Fibroblast of lung (primary cell): ENCODE measurements at regions not wholly inside any gene's neighbourhood (a gene's known extent, or its start where the extent isn't known, plus 50 kb on each side); places are given as distances from the start of the nearest gene placed in this dataset.
A peak's percentile ranks its signal among the peaks of the same experiment; 100 is the strongest.

Experiments
- DNase-seq, 2 donors: peaks; one replicate each; pipeline versions ENCODE4 v3.0.0 to v3.0.0-alpha.2; 2010; ENCODE audit warnings: low read depth in 2 of 2
- H2AFZ ChIP-seq: 2 replicates; pipeline ENCODE4 v1.5.1; 2012; ENCODE audit warnings: low read length, control low read depth, inconsistent platforms
- H3K27ac ChIP-seq: 2 replicates; pipeline ENCODE4 v1.5.1; 2011; ENCODE audit warnings: low read length, control low read depth; ENCODE audit not compliant: insufficient read depth
- H3K27me3 ChIP-seq: 2 replicates; pipeline ENCODE4 v1.5.1; 2011; ENCODE audit warnings: mild to moderate bottlenecking, low read length; ENCODE audit not compliant: control insufficient read depth, insufficient read depth
- H3K36me3 ChIP-seq: 2 replicates; pipeline ENCODE4 v1.5.1; 2011; ENCODE audit warnings: low read length; ENCODE audit not compliant: control insufficient read depth, insufficient read depth
- H3K4me1 ChIP-seq: 2 replicates; pipeline ENCODE4 v1.5.1; 2011; ENCODE audit warnings: low read length; ENCODE audit not compliant: control insufficient read depth, insufficient read depth; ENCODE audit errors: extremely low read depth
- H3K4me2 ChIP-seq: 2 replicates; pipeline ENCODE4 v1.5.1; 2011; ENCODE audit warnings: low read length, control low read depth; ENCODE audit not compliant: insufficient read depth; ENCODE audit errors: extremely low read depth
- H3K4me3 ChIP-seq, 4 experiments: fragments of 200-600 bp in 1 of 4; sonication (generic) in 1 of 4; replicated peaks in 1 of 4; 2 replicates each; pipeline ENCODE4 v1.5.1; 2011 to 2016; ENCODE audit warnings: low read length in 4 of 4, low read depth in 3 of 4, mild to moderate bottlenecking in 3 of 4, control low read depth in 2 of 4, inconsistent platforms in 1 of 4, mixed read lengths in 1 of 4; ENCODE audit not compliant: insufficient read depth in 1 of 4; ENCODE audit errors: control extremely low read depth in 1 of 4
- H3K79me2 ChIP-seq: 2 replicates; pipeline ENCODE4 v1.5.1; 2012; ENCODE audit warnings: mild to moderate bottlenecking, low read length, inconsistent platforms; ENCODE audit not compliant: control insufficient read depth, insufficient read depth
- H3K9ac ChIP-seq: 2 replicates; pipeline ENCODE4 v1.5.1; 2011; ENCODE audit warnings: mild to moderate bottlenecking, low read length, control low read depth; ENCODE audit not compliant: insufficient read depth
- H3K9me3 ChIP-seq: 2 replicates; pipeline ENCODE4 v1.5.1; 2012; ENCODE audit warnings: low read depth, low read length; ENCODE audit not compliant: control insufficient read depth, insufficient read depth
- H4K20me1 ChIP-seq: 2 replicates; pipeline ENCODE4 v1.5.1; 2011; ENCODE audit warnings: low read length; ENCODE audit not compliant: control insufficient read depth, insufficient read depth; ENCODE audit errors: extremely low read depth
- CTCF ChIP-seq, 2 donors: IDR thresholded peaks in 1 of 2; conservative IDR thresholded peaks in 1 of 2; 1 replicate in 1 of 2; 2 replicates in 1 of 2; pipeline ENCODE4 v1.5.1; 2011 to 2012; ENCODE audit warnings: low read length in 2 of 2, control low read depth in 1 of 2, inconsistent platforms in 1 of 2, low read depth in 1 of 2, mild to moderate bottlenecking in 1 of 2
- EZH2 ChIP-seq: IDR thresholded peaks from 2 replicates; pipeline ENCODE4 v1.5.1; 2012; ENCODE audit warnings: low read length, control low read depth, mild to moderate bottlenecking; ENCODE audit errors: missing control alignments

GRCh38 chr12:92075425-92075914 is 70.2 kb downstream of the BTG1 start:
- no peak overlapping the region for H3K4me3 ChIP-seq
- TF ChIP-seq EZH2: no peak
- no peak for TF ChIP-seq CTCF (conservative IDR thresholded peaks at IDR 0.05 in 1 of 2, IDR thresholded peaks at IDR 0.05 in 1 of 2; ENCODE audit: low read depth in 1 of 2, low read length in 2 of 2)
- peak overlapping the region; percentile 17 for H2AFZ ChIP-seq
- H3K9ac ChIP-seq: no peak overlapping the region
- H3K27me3 ChIP-seq: no peaks in the 10 kb centered on the region
- H4K20me1 ChIP-seq: no peaks in the 10 kb centered on the region
- DNase-seq: peak; percentile 77 to 88
- H3K4me1 ChIP-seq: peaks cover 21% of the 10 kb centered on the region
- H3K79me2 ChIP-seq: no peaks in the 10 kb centered on the region
- no peaks in the 10 kb centered on the region for H3K9me3 ChIP-seq
- peak overlapping the region; percentile 46 for H3K4me2 ChIP-seq
- no peaks in the 10 kb centered on the region for H3K36me3 ChIP-seq
- H3K27ac ChIP-seq: peak overlapping the region; percentile 31

DNA sequence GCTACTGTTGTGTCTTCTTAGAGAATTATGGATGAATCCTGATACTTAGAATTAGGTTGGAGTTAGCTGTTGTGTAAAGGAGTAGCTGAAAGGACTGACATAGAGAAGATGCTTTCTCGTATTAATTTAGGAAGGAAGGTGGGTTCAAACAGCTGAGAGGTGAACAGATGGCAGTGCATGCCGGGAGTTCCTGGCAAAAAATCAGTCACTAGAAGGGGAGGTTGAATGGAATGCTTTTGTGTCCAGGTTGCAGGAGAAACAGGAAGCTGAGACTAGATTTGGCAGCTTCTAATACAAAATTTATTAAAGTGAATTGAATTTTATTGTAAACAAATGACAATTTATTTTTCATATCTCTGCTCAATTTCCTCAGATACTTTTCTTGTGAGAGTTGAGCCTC is 70.8 kb downstream of the BTG1 start:
- DNase-seq: no peak
- Histone ChIP-seq H3K9ac (no peak overlapping the region), H3K27ac (no peak overlapping the region), H4K20me1 (no peaks in the 10 kb centered on the region), H3K79me2 (no peaks in the 10 kb centered on the region), H2AFZ (no peak overlapping the region), H3K4me3 (no peak overlapping the region), H3K9me3 (no peaks in the 10 kb centered on the region), H3K4me1 (peaks cover 21% of the 10 kb centered on the region), H3K27me3 (no peaks in the 10 kb centered on the region), H3K4me2 (no peak overlapping the region), H3K36me3 (no peaks in the 10 kb centered on the region)
- TF ChIP-seq EZH2: no peak
- no peak for TF ChIP-seq CTCF (conservative IDR thresholded peaks at IDR 0.05 in 1 of 2, IDR thresholded peaks at IDR 0.05 in 1 of 2; ENCODE audit: low read depth in 1 of 2, low read length in 2 of 2)

DNA sequence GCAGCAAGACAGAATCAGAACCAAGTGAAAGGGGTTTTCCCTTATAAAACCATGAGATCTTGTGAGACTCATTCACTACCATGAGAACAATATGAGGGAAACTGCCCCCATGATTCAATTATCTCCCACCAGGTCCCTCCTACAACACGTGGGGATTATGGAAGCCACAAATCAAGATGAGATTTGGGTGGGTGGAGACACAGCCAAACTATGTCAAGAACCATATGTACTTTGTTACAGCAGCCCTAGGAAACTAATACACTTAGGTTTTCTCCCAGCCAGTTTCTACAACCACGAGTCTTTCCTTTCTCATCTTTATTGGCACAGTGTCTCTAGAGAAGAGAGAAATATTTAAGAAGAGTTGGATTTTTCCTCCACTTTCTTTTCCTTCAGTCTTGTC is 72.6 kb downstream of the BTG1 start:
- no peak for TF ChIP-seq CTCF (conservative IDR thresholded peaks at IDR 0.05 in 1 of 2, IDR thresholded peaks at IDR 0.05 in 1 of 2; ENCODE audit: low read depth in 1 of 2, low read length in 2 of 2)
- TF ChIP-seq EZH2: no peak
- H3K4me3 ChIP-seq: no peak overlapping the region
- no peak overlapping the region for H2AFZ ChIP-seq
- H3K79me2 ChIP-seq: no peaks in the 10 kb centered on the region
- H3K27me3 ChIP-seq: no peaks in the 10 kb centered on the region
- H3K9me3 ChIP-seq: no peaks in the 10 kb centered on the region
- H3K27ac ChIP-seq: no peak overlapping the region
- H3K4me2 ChIP-seq: no peak overlapping the region
- H3K4me1 ChIP-seq: peaks cover 15% of the 10 kb centered on the region
- no peak for DNase-seq
- no peak overlapping the region for H3K9ac ChIP-seq
- H3K36me3 ChIP-seq: no peaks in the 10 kb centered on the region
- no peaks in the 10 kb centered on the region for H4K20me1 ChIP-seq
